G401.6 (cell line): ENCODE measurements at regions not wholly inside any gene's neighbourhood (a gene's known extent, or its start where the extent isn't known, plus 50 kb on each side); places are given as distances from the start of the nearest gene placed in this dataset.
A peak's percentile ranks its signal among the peaks of the same experiment; 100 is the strongest.
"Not testable (repeated sequence)": the region's sequence is repeated elsewhere in the genome, so short reads cannot be mapped to it uniquely, and the experiment has no call there.

Experiments used
- FAIRE-seq: peaks from 2 replicates; lab custom pipeline; 2012; peaks lifted over from hg19 to GRCh38; lab: Jason Lieb, UNC

DNA sequence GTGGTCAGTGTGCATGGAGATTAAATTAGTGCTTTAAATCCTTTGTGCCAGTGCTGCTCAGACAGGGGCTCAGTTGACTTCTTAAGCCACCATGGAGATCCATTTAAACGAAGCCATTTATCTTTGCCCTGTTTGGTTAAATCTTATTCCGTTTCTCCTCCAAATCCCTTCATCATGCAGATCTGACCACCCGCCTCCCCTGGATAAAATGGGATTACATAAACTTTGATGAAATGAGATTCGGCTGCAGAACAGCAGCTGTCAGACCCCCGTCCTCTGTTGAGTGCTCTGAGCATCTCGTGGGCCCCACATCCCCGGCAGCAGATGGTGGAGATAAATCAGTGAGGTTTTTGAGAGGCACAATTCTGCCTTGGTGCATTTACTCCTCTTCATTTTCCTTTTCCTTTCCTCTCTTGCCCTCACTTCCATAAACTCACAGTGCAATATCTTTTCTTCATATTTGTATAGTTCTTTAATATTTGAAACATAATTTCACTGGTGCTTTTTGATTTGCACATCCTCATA is 84.4 kb upstream of the TWIST2 start:
- no peak for FAIRE-seq

DNA sequence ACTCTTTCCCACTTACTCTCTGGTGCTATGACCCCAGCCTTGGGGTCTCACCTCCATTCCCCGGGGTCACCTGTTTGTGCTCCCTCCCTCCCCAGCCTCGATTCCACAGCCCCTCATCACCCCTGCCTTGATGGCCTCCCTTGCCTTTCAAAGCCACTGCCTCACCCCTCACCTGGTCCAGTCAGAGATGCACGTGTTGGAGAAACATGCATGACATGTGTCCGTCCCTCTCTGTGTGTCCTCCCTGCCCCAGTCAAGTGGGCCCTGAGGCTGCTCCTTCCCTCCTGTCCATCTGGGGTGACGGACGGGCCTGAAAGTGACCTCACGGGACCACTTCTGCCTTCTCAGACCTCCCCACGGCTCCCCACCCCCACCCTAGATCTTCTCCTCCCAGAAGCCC is 82.3 kb upstream of the TWIST2 start:
- no peak for FAIRE-seq

DNA sequence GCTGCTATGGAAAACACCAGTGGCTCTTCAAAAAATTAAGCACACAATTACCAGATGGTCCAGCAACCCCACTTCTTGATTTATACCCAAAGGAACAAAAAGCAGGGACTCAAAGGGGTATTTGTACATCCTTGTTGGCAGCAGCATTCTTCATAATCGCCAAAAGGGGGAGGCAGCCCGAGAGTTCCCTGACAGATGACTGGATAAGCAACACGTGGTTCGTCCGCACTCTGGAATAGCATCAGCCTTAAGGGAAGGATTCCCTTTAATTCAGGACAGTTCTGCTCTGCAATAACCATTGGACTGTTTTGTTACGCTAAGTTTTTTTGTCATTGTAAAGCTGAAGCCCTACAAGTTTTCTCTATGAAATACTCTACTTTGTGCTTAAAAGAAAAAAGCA is 76.7 kb upstream of the TWIST2 start:
- FAIRE-seq = no peak

DNA sequence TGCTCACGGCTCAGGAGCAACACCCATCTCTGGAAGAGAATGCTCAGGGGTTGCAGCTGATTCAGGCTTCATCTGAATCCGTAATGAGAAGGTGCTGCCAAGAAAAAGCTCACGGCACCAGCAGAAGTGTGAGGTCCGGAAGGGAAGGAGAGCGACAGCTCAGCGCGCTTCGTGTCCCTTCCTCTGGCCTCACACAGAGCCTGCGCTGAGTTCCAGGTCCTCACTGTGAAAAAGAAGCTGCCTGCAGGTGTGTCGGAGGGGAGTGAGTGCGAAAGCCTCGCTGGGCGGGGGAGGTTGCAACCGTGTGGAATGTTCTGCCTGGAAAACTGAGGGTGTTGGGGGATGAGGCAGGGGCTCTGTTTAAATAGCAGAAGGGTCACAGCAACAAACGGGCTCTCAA is 76.2 kb upstream of the TWIST2 start:
- no peak for FAIRE-seq

DNA sequence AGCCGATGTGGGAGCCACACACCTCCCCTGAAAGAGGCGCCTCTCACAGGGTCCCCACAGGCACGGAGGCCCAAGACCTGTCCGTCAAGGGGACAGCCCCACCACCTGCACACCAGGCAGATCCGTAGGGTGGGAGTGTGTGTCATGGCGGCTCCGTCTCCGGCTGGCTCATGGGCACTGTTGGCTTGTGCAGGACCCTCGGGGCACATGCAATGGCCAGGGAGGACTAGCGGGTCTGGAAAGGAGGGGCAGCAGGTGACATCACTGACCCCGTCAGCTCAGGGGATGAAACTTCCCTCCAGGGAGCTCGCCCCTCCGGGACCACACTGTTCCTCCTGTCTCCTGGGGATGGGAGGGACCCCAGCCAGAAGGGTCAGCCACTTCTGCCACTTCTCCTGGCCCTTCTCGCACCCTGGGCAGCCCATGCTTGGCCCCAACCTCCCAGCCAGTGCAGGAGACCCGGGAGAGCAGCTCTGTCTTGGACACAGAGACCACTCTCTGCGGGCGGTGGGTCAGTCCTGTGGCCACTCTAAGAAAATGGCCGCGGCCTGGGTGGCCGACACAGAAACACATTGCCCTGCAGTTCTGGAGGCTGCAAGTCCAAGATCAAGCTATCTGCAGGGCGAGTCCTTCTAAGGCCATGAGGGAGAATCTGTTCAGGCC is 75.1 kb upstream of the TWIST2 start:
- no peak for FAIRE-seq

DNA sequence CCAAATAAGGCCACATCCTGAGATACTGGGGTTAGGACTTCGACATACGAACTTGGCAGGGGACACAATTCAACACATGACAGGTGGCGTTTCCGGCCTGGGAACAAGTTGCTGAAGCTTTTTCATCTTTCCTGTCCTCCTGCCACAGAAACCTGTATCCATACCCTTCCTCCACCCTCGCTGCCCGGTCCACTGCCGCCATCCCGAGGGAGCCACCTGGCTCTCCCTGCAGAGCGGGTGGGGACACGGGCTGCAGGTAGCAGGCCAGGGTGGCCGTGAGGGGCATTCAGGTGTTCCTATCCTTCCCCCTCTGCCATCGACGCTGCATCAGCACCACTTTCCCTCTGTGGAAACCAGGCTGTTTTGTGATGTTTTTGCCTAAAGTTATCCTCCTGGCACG is 74.4 kb upstream of the TWIST2 start:
- no peak for FAIRE-seq

DNA sequence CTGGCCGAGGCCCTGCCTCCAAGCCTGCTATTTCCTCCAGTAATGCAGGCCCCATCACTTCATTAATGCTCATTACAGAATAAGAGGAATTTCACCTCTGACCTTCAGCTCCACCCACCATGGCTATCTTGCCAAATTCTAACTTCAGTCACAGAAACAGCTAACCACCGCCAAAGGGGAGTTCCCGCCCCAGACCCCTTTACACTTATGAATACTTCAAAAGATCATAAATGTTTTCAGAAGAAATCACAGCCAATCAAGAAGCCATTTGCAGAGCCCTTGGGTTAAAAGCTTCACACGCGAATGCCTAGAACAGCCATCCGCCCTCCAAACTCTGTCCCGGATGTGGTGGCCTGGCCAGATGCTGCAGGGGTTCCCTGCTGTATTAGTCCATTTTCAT is 73.8 kb upstream of the TWIST2 start:
- FAIRE-seq = no peak

DNA sequence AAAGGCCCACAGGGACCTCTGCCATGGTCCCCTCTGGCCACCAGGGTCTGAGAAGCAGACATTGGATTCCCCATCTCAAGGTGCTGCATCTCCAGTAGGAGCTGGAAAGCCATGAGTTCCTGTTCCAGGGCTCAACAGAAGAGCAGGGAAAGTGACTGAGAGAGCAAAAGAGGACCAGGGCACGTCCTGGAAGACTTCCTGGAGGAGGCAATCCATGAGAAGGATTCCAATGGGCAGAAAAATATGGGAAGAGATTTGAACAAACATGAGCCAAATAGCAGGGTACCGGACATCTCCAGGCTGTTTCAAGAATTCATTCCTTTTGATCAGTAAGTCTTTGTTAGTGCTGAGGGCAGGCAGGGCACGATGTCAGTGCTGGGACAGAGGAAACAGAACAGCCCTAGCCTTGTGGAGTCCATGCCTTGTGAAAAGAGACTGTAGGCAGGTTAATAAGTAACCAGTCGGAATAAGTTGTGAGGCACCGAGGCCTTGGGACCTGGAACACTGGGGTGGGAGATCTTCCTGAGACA is 72.8 kb upstream of the TWIST2 start:
- FAIRE-seq = no peak

DNA sequence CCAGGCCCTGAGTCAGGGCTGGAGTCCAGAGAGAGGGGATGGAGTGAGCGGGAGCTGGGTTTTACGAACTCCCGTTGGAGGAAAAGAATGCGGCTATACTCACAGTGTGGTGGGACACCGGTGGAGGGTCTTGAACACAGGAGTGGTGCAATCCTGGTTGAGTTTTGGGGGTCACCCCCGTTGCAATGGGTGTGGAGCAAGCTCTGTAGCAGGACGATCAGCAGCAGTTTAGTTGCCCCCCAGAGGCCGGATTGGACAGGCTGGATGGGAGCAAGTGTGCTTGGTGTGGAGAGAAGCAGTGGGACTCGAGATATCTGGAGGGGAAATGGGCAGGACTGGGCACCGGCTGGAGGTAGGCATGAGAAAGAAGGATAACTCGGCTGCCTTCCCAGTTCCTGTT is 72.3 kb upstream of the TWIST2 start:
- FAIRE-seq = no peak

DNA sequence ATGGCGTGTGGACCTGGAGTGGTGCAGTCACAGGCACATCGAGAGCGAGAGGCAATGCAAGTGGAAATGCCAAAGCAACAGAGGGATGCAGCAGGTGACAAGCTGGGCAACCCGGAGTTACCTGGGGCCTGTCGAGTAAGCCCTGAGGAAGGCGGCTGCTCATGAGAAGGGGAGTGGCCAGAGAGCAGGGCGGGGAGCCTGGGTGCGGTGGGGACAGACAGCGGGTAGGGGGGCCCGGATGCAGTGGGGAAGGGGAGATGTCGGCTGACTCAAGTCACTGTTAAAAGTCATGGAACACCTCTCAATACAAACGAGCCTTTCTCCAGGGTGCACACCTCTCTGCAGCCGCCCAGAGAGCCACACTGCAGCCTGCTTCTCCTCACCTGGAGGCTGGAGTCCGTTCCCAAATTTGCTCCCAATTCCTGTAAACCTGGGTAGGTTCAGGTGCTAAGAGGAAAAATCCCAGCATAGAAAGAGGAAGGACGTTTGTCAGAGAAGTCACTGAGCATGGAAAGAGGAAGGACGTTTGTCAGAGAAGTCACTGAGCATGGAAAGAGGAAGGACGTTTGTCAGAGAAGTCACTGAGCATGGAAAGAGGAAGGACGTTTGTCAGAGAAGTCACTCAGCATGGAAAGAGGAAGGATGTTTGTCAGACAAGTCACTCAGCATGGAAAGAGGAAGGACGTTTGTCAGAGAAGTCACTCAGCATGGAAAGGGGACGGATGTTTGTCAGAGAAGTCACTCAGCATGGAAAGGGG is 71.7 kb upstream of the TWIST2 start:
- no peak for FAIRE-seq

DNA sequence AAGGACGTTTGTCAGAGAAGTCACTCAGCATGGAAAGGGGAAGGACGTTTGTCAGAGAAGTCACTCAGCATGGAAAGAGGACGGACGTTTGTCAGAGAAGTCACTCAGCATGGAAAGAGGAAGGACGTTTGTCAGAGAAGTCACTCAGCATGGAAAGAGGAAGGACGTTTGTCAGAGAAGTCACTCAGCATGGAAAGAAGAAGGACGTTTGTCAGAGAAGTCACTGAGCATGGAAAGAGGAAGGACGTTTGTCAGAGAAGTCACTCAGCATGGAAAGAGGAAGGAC is 71.2 kb upstream of the TWIST2 start:
- FAIRE-seq = not testable (repeated sequence)

DNA sequence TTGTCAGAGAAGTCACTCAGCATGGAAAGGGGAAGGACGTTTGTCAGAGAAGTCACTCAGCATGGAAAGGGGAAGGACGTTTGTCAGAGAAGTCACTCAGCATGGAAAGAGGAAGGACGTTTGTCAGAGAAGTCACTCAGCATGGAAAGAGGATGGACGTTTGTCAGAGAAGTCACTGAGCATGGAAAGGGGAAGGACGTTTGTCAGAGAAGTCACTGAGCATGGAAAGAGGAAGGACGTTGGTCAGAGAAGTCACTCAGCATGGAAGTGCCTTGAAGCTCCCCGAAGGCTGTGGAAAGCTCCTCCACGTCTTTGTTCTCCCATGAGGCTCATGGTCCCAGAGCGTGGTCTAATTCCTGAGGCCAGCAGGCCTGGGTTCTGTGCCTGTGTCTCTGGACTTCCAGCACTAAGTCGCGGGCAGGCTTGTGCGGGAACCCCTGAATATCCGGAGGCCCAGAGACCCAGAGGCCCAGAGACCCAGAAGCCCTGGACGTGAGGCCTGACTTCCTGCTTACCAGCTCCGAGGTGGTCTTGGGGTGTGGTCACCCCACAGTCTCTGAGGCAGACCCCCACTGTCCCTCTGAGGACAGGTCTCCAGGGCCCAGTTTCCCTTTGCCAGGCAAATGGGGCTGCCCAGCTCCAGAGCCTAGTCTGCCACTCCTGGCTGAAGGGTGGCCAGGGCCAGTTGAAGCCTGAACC is 70.4 kb upstream of the TWIST2 start:
- FAIRE-seq = no peak

DNA sequence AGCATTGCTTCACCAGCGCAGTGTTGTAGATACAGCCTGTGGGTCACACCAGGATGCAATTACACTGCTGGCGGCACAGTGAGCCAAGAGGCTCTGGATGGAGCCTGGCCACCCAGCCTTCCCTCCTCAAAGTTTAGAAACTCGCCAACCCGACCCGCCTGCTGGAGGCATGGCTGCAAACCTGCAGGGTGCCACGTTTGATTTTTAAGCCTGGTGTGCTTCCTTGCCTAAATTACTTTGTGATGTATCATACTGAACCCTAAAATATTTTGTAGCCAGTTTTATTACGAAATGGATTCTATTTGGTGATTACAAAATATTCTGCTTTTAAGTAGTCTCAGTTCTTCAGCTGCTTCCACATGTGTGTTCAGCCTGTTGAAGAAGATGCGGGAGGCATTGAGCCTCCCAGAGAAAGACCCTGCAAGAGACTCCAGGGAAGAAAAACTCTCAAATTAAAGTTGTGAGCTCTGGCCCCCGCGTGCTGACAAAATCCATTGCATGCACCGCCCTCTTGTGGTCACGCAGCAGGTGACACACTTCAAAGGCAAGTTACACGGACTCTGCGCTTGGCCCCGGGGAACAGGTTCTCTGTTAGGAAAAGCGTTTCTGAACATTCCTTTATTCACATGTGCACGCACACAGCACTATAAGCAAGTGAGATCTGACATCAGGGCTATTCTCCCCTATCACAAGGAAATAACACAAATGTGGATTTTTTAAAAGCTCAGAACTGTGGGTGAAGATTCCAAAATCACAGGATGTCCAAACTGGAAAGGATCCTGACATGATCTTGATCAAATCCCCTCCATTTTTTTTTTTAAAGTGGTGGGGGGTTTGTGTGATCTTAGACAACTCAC is 63.0 kb upstream of the TWIST2 start:
- FAIRE-seq = peak; percentile 41

DNA sequence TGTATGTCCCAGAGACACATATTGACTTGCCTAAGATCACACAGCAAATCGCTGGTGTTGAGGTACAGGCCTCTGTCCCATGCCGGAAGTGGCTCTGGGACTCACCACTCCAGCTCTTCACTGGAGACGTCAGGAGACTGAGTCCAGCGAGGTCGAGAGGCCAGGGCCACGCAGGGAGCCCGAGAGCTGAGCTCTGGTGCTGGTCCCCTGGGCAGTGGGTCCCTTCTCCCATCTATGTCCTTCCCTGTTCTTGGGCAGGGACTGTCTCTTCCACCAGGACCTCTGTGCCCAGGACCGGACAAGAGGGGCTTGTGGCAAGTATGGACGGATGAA is 62.4 kb upstream of the TWIST2 start:
- FAIRE-seq = no peak

DNA sequence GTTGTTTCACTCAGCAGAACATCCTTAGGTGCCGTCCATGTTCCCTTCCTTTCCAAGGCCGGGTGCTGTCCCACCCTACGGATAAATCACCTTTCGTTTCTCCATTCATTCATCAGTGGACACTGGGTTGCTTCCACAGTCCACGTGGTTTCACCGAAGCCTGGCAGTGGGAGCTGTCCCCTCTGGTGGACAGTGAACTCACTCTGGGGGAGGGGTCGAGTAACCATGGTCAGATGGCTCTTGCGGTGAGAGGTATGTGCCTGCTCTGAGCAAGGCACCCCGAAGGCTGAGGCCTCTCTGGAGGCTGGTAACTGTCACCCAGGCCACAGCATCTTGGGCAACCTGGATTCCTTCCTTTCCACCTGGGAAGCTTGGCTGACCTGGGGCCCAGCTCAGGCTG is 61.5 kb upstream of the TWIST2 start:
- FAIRE-seq = no peak

DNA sequence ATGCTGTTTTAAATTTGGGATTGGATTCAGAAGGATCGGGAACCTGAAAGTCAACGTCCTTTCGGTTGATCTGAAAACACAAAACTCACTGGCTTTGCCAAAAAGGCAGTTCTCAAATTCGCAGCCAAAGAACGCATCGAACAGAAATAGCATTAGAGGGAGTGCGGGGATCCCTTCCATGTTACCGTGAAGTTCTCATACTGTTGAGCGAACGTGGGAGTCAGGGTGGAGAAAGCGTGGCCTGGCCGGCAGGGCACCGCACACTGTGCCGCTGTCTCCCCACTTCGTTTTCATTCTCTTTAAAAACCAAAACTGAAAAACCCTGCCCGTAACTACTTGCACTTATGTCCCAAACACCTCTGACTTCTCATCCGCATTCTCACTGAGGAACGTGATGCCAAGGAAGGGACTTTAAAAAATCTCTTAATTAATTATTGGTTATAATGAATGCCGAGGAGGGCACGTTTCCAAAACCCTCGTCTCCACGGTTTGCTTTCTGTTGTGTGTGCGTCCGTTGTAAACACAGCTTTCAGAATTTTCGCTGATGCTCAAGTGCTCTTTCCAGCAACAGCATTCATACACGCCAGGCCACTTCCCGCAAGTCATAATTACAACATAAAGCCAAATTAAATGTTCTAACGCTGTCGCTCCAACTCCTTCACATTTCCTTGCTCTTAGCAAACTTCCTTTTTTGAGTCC is 60.9 kb upstream of the TWIST2 start:
- no peak for FAIRE-seq

DNA sequence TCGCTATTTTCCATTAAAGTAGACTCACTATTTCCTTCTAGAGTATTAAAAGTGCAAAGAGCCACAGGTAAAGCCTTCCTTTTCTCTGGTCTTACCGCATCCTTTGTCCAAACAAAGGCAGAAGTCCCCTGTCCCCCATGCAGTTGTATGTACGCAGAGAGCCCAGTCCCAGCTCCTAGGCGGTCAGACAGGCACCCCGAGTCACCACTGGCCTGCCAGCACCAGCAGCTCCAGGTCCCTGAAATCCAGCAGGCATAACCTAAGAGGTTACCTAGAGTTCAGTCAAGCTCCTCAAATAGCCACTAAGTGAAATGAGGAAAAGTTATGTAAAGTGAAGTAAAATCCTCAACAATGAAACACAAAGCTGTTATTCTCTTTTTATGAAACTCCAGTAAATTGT is 60.4 kb upstream of the TWIST2 start:
- FAIRE-seq = no peak

DNA sequence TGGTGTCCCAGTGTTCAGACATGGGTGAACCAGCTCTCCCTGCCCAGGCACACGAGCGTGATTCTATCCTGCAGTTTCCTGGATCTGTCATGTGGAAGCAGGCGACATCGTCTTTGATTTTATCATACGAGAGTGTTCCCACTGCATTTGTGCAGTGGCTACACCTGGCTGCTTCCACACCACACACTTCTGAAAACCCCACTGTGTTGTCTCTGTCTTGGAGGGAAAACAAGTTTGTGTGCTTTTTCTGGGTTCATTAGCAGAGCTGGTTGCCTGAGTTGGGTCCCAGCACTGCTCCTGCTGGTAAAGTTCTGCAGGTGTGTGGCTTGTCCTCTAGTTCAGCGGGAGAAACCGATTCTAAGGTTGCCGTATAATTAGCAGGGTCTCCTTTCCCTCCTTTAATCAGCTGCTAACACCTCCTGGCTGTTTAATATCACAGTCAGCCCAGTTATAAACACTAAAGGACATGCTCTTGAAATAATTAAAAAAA is 58.5 kb upstream of the TWIST2 start:
- FAIRE-seq = no peak

DNA sequence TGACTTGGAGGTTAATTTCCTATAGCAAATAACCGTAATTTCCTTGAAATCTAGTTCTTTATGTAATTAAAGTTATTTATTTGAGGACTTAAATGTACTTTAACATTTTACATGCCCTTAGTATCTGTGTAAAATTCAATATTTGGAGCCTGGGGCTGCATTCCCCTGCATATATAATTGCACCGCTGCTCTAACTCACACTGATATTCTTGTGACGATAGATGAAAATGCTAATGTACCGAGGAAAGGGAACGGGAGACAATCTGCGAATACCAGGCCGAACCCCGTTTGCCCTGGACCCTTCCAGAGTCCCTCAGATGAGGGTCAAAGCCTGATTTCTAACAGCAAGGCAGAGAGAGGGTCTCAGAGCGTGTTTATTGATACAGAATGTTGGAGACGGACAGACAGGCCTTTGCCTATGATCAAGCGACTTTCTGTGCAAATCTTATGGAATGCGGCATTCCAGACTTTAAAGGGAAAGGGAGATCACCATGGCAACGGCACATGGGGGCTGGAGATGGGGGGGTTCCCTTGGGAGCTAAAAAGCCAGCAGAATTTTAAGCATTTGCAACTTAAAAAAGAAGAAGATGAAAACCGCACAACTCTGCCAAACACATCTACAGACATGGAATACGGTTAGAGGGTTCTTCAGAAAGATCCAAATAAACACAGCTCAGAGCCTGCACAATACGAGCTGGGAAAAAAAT is 57.6 kb upstream of the TWIST2 start:
- FAIRE-seq = no peak

DNA sequence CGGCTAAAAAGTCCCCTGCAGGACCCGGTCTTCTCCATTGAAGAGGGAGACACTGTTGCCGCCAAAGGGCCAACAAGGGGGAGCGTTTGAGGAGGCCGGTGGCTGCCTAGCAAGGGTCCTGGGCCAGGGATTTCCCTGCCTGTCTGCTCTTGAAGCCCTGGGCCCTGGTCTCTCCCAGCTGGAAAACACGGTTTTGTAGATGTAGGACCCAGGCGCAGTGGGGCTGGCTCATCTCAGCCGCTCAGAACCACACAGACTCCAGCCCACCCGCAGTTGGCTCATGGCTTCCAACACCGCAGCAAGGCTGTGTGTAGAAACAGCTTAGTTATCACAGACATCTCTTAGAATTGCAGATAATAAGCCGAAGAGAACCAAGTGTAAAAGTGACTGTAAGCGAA is 57.1 kb upstream of the TWIST2 start:
- FAIRE-seq = no peak

DNA sequence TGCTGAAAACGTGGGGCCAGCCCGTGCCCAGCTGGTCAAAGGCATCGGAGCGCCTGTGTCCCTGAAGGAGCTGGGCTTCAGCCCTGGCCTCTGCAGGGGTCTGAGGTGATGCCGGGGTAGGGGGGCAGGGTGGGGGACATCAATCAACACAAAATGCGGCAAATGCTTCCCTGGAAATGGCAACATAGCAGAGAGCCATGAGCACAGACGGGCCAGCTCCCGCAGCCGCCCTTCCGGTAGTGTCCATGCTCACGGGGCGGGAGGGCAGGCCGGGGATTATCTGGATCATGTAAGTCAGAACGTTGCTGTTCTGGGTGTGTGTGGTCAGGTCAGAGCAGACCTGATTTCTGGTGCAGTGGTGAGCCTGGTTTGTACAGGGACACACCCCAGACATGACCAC is 56.5 kb upstream of the TWIST2 start:
- no peak for FAIRE-seq
